Prostate gland (tissue), 2 donors: ENCODE measurements at regions not wholly inside any gene's neighbourhood (a gene's known extent, or its start where the extent isn't known, plus 50 kb on each side); places are given as distances from the start of the nearest gene placed in this dataset.
"Not testable (repeated sequence)": the region's sequence is repeated elsewhere in the genome, so short reads cannot be mapped to it uniquely, and the experiment has no call there.

Experiments
- POLR2A ChIP-seq: fragments of 450-650 bp; IDR thresholded peaks from one replicate; pipeline ENCODE4 v1.6.1; 2016; ENCODE audit warnings: antibody characterized with exemption, mild to moderate bottlenecking
- TF ChIP-seq, protein P1 (sequence below), 4 experiments: fragments of 200-600 bp in 2 of 4; fragments of 450-650 bp in 2 of 4; sonication (generic) in 2 of 4; IDR thresholded peaks; 1 replicate in 3 of 4; 2 replicates in 1 of 4; pipeline ENCODE4 v1.5.1; 2016 to 2019; ENCODE audit warnings: antibody characterized with exemption in 4 of 4, mild to moderate bottlenecking in 2 of 4, moderate library complexity in 2 of 4

DNA sequence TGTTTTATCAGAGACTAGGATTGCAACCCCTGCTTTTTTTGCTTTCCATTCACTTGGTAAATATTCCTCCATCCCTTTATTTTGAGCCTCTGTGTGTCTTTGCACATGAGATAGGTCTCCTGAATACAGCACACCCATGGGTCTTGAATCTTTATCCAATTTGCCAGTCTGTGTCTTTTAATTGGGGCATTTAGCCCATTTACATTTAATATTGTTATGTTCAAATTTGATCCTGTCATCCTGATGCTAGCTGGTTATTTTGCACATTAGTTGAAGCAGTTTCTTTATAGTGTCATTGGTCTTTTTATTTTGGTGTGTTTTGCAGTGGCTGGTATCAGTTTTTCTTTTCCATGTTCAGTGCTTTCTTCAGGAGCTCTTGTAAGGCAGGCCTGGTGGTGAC lies 95.1 kb upstream of the STK32A start:
- TF ChIP-seq, protein P1, sequence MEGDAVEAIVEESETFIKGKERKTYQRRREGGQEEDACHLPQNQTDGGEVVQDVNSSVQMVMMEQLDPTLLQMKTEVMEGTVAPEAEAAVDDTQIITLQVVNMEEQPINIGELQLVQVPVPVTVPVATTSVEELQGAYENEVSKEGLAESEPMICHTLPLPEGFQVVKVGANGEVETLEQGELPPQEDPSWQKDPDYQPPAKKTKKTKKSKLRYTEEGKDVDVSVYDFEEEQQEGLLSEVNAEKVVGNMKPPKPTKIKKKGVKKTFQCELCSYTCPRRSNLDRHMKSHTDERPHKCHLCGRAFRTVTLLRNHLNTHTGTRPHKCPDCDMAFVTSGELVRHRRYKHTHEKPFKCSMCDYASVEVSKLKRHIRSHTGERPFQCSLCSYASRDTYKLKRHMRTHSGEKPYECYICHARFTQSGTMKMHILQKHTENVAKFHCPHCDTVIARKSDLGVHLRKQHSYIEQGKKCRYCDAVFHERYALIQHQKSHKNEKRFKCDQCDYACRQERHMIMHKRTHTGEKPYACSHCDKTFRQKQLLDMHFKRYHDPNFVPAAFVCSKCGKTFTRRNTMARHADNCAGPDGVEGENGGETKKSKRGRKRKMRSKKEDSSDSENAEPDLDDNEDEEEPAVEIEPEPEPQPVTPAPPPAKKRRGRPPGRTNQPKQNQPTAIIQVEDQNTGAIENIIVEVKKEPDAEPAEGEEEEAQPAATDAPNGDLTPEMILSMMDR (IDR thresholded peaks at IDR 0.05) = not testable (repeated sequence)
- TF ChIP-seq POLR2A = not testable (repeated sequence)
